ENCODE measurements at regions not wholly inside any gene's neighbourhood (a gene's known extent, or its start where the extent isn't known, plus 50 kb on each side); places are given as distances from the start of the nearest gene placed in this dataset.
A peak's percentile ranks its signal among the peaks of the same experiment; 100 is the strongest.

DNA sequence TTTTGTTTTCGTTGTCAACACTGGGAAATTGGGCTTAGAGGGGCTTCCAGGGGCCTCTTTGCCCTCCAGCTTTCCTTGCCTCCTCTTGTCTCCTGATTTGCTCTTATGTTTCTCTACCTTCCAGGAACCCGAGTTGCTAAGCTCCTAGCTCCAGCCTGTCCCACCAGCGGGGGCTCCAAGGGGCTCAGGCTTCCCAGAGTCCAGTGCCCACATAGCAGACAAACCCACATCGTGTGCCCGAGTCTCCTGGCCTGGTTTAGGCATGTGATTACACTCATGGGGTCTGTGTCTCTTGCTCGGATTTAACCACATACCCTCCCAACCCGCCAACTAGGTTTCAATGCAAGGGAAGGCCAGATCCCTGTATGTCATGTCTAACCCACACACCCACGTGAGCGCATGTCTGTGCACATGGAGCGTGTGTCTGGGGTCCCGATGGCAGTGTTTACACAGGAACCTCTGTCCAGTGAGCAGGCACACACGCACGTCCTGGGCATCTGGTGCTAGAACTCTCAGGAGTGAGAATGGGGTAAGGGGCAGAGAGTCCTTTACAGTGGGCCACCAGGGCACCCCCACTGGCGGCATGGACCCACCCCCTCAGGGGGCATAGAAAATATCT, 76.1 kb upstream of the MED9 start:
- in situ Hi-C loops (cut with HindIII; ENCODE audit: extremely low pct_ligation_motif_present, low pct_unique_long_range_greater_than_20kb): no loop called here
- no TSS peak for BruUV-seq (replicated peaks)

DNA sequence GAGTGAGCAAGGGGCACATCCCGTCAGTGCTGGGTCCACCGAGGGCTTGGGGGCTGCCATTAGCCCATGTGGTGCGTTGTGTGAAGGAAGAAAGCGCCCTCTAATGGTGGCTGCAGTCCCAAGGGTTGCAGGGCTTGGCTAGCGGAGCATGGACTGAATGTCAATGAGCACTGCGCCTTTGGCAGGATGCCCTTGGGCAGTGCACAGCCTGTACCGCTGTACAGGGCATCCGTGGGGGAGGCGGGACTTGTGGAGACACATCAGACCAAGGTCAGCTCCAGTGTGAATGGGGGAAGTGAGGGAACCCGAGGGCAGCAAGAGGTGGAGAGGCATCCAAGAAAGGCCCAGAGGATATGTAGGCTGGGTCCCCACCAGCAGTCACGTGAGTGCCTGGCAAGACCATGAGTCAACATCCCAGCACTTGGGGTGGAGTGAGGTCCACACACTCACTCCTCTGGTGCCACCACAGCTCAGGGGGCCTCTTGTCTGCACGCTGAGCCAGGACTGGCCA, 75.5 kb upstream of the MED9 start:
- H3K79me2 ChIP-seq (ENCODE audit: insufficient read depth, low read length): no peaks in the 10 kb centered on the region
- H3K4me2 ChIP-seq (ENCODE audit: low read depth, low read length): 0 out of 2 replicates have a peak overlapping the region, but pooled peaks have one; percentile 14
- no peak overlapping the region for H3K4me3 ChIP-seq (replicated peaks in 1 of 3; ENCODE audit: insufficient read depth in 1 of 3, low read depth in 2 of 3, low read length in 3 of 3)
- 40% methylated on average over 11 of the region's 12 CpGs for WGBS (ENCODE audit: low lambda C conversion rate)
- BruUV-seq (replicated peaks): no TSS peak
- intact Hi-C loops (cut with micrococcal nuclease; ENCODE audit: unreplicated experiment) (no loop called here), in situ Hi-C loops (cut with HindIII; ENCODE audit: extremely low pct_ligation_motif_present, low pct_unique_long_range_greater_than_20kb) (no loop called here)
- ChIA-PET CTCF (ENCODE audit: low intra/inter-chr PET ratio, low total read pairs) (interaction anchor here (0.7 to 1.5 kb wide), 2 partner anchors 45 to 47 kb away, joined by 3 to 5 read pairs; no protein-coding TSS in a partner anchor), POLR2A (interaction anchor here (0.7 to 1.0 kb wide), 3 partner anchors 23 to 45 kb away, joined by 3 read pairs; no protein-coding TSS in a partner anchor)
- H3K27ac ChIP-seq (ENCODE audit: extremely low read length, insufficient read depth, low read length): no peak overlapping the region
- H3K27me3 ChIP-seq (ENCODE audit: control insufficient read depth in 1 of 2, insufficient read depth in 2 of 2, low read length in 2 of 2): peaks cover 0 to 9% of the 10 kb centered on the region in 2 experiments; a peak in 2 of 5 replicates
- no peak for FAIRE-seq
- peaks cover 51% of the 10 kb centered on the region for H3K4me1 ChIP-seq (ENCODE audit: insufficient read depth, low read length)
- no peaks in the 10 kb centered on the region for H3K36me3 ChIP-seq (replicated peaks in 1 of 2; ENCODE audit: control insufficient read depth in 1 of 2, insufficient read depth in 2 of 2, low read length in 2 of 2)
- H3K9me3 ChIP-seq (ENCODE audit: low read length): no peaks in the 10 kb centered on the region
- DNase-seq (ENCODE audit: low spot score): peak; percentile 56
- H3K9ac ChIP-seq (ENCODE audit: insufficient read depth, low read depth, low read length): no peak overlapping the region
- no peak overlapping the region for H2AFZ ChIP-seq (ENCODE audit: low read length)
- H4K20me1 ChIP-seq (ENCODE audit: insufficient read depth, low read length): no peaks in the 10 kb centered on the region
- peak; percentile 46 for ATAC-seq
- no peak for TF ChIP-seq FOXK1 (CRISPR knock-in tag; IDR thresholded peaks at IDR 0.05; ENCODE audit: borderline replicate concordance, low read depth)
- TF ChIP-seq, protein P1, sequence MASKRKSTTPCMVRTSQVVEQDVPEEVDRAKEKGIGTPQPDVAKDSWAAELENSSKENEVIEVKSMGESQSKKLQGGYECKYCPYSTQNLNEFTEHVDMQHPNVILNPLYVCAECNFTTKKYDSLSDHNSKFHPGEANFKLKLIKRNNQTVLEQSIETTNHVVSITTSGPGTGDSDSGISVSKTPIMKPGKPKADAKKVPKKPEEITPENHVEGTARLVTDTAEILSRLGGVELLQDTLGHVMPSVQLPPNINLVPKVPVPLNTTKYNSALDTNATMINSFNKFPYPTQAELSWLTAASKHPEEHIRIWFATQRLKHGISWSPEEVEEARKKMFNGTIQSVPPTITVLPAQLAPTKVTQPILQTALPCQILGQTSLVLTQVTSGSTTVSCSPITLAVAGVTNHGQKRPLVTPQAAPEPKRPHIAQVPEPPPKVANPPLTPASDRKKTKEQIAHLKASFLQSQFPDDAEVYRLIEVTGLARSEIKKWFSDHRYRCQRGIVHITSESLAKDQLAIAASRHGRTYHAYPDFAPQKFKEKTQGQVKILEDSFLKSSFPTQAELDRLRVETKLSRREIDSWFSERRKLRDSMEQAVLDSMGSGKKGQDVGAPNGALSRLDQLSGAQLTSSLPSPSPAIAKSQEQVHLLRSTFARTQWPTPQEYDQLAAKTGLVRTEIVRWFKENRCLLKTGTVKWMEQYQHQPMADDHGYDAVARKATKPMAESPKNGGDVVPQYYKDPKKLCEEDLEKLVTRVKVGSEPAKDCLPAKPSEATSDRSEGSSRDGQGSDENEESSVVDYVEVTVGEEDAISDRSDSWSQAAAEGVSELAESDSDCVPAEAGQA (IDR thresholded peaks at IDR 0.05; ENCODE audit: low read depth): no peak
- TF ChIP-seq, protein P1 (CRISPR knock-in tag; IDR thresholded peaks at IDR 0.05; ENCODE audit: borderline replicate concordance): no peak
- peak; percentile 76 for TF ChIP-seq FOSL2 (CRISPR knock-in tag; IDR thresholded peaks at IDR 0.05)
- TF ChIP-seq, protein P2, sequence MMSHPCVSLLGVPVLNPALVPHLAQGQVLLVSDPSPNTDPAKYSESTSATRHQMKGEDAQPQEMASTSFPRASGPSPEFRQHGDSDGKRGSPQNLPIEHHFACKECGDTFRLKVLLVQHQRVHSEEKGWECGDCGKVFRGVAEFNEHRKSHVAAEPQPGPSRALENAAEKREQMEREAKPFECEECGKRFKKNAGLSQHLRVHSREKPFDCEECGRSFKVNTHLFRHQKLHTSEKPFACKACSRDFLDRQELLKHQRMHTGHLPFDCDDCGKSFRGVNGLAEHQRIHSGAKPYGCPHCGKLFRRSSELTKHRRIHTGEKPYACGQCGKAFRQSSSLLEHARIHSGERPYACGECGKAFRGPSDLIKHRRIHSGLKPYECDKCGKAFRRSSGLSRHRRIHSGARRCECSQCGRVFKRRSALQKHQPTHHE (CRISPR knock-in tag; IDR thresholded peaks at IDR 0.05; ENCODE audit: borderline replicate concordance): no peak

More for the DNA sequence above, 76.1 kb upstream of the MED9 start:
- DNase-seq (ENCODE audit: low spot score) (no peak), FAIRE-seq (no peak), ATAC-seq (no peak)
- Histone ChIP-seq H3K4me2 (ENCODE audit: low read depth, low read length) (no peak overlapping the region), H3K79me2 (ENCODE audit: insufficient read depth, low read length) (no peaks in the 10 kb centered on the region), H3K27ac (ENCODE audit: extremely low read length, insufficient read depth, low read length) (no peak overlapping the region), H3K36me3 (replicated peaks in 1 of 2; ENCODE audit: control insufficient read depth in 1 of 2, insufficient read depth in 2 of 2, low read length in 2 of 2) (no peaks in the 10 kb centered on the region), H3K4me1 (ENCODE audit: insufficient read depth, low read length) (peaks cover 44% of the 10 kb centered on the region), H3K9me3 (ENCODE audit: low read length) (no peaks in the 10 kb centered on the region), H3K4me3 (replicated peaks in 1 of 3; ENCODE audit: insufficient read depth in 1 of 3, low read depth in 2 of 3, low read length in 3 of 3) (no peak overlapping the region), H3K27me3 (ENCODE audit: control insufficient read depth in 1 of 2, insufficient read depth in 2 of 2, low read length in 2 of 2) (peaks cover 0 to 9% of the 10 kb centered on the region in 2 experiments; a peak in 2 of 5 replicates), H2AFZ (ENCODE audit: low read length) (no peak overlapping the region), H4K20me1 (ENCODE audit: insufficient read depth, low read length) (no peaks in the 10 kb centered on the region), H3K9ac (ENCODE audit: insufficient read depth, low read depth, low read length) (no peak overlapping the region)
- intact Hi-C loops (cut with micrococcal nuclease; ENCODE audit: unreplicated experiment): no loop called here
- WGBS (ENCODE audit: low lambda C conversion rate): 65% methylated on average over 14 of the region's 14 CpGs
- ChIA-PET CTCF (ENCODE audit: low intra/inter-chr PET ratio, low total read pairs) (interaction anchor here (0.7 to 1.5 kb wide), 2 partner anchors 45 to 46 kb away, joined by 3 to 5 read pairs; no protein-coding TSS in a partner anchor), POLR2A (interaction anchor here (1.0 kb wide), 1 partner anchor 45 kb away, joined by 3 read pairs; no protein-coding TSS in a partner anchor)
- TF ChIP-seq, protein P3, sequence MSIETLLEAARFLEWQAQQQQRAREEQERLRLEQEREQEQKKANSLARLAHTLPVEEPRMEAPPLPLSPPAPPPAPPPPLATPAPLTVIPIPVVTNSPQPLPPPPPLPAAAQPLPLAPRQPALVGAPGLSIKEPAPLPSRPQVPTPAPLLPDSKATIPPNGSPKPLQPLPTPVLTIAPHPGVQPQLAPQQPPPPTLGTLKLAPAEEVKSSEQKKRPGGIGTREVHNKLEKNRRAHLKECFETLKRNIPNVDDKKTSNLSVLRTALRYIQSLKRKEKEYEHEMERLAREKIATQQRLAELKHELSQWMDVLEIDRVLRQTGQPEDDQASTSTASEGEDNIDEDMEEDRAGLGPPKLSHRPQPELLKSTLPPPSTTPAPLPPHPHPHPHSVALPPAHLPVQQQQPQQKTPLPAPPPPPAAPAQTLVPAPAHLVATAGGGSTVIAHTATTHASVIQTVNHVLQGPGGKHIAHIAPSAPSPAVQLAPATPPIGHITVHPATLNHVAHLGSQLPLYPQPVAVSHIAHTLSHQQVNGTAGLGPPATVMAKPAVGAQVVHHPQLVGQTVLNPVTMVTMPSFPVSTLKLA (IDR thresholded peaks at IDR 0.05): peak; percentile 67
- no peak for TF ChIP-seq ZNF432 (CRISPR knock-in tag; IDR thresholded peaks at IDR 0.05; ENCODE audit: borderline replicate concordance)
